ENCODE measurements at regions not wholly inside any gene's neighbourhood (a gene's known extent, or its start where the extent isn't known, plus 50 kb on each side); places are given as distances from the start of the nearest gene placed in this dataset.

DNA sequence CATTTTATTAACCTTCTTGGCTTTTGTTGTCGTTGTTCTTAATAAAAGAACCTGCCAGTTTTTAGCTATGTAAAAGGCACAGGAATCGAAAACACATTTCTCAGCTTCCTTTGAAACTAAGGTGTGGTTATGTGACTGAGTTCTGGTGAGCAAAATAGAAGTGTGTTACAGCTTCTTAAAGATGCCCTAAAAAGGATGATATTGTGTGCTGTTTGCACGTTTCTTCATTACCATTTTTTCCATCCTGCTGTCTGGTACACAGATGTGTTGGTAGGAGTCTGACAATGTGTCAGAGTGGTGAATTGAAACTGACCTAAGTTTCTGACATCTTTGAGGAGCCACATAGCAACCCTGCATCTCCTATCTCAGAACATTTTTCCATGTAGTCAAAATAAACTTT lies 380.6 kb downstream of the SUCLG1 start:
- TF ChIP-seq, protein P1, sequence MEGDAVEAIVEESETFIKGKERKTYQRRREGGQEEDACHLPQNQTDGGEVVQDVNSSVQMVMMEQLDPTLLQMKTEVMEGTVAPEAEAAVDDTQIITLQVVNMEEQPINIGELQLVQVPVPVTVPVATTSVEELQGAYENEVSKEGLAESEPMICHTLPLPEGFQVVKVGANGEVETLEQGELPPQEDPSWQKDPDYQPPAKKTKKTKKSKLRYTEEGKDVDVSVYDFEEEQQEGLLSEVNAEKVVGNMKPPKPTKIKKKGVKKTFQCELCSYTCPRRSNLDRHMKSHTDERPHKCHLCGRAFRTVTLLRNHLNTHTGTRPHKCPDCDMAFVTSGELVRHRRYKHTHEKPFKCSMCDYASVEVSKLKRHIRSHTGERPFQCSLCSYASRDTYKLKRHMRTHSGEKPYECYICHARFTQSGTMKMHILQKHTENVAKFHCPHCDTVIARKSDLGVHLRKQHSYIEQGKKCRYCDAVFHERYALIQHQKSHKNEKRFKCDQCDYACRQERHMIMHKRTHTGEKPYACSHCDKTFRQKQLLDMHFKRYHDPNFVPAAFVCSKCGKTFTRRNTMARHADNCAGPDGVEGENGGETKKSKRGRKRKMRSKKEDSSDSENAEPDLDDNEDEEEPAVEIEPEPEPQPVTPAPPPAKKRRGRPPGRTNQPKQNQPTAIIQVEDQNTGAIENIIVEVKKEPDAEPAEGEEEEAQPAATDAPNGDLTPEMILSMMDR (conservative IDR thresholded peaks at IDR 0.05; ENCODE audit: low read length) = no peak
- TF ChIP-seq EZH2phosphoT487 (IDR thresholded peaks at IDR 0.05; ENCODE audit: borderline replicate concordance) = no peak

Measured in Loucy (cell line).